Astrocyte (in vitro differentiated cells and primary cell): ENCODE measurements at regions not wholly inside any gene's neighbourhood (a gene's known extent, or its start where the extent isn't known, plus 50 kb on each side); places are given as distances from the start of the nearest gene placed in this dataset.

Source experiments
- CTCF ChIP-seq: IDR thresholded peaks from 2 replicates; pipeline ENCODE4 v1.5.1; 2011; ENCODE audit warnings: low read depth, mild to moderate bottlenecking, inconsistent platforms, low read length, moderate library complexity; ENCODE audit not compliant: insufficient read depth
- EZH2 ChIP-seq: IDR thresholded peaks from 2 replicates; pipeline ENCODE4 v1.6.1; 2012; ENCODE audit warnings: mild to moderate bottlenecking, low read length, inconsistent platforms; ENCODE audit not compliant: insufficient read depth

GRCh38 chr20:53738039-53738944 is 144.7 kb upstream of the ZNF217 start:
- TF ChIP-seq CTCF = no peak
- no peak for TF ChIP-seq EZH2
